GM12878 (cell line): ENCODE measurements at regions not wholly inside any gene's neighbourhood (a gene's known extent, or its start where the extent isn't known, plus 50 kb on each side); places are given as distances from the start of the nearest gene placed in this dataset.

Experiments
- CTCF ChIP-seq, 3 experiments: IDR thresholded peaks in 2 of 3; conservative IDR thresholded peaks in 1 of 3; 2 replicates each; pipeline ENCODE4 v1.5.1; 2011; ENCODE audit warnings: low read depth in 3 of 3, low read length in 3 of 3, mild to moderate bottlenecking in 3 of 3, control low read depth in 2 of 3, moderate library complexity in 2 of 3, inconsistent platforms in 1 of 3, mixed read lengths in 1 of 3; ENCODE audit not compliant: control insufficient read depth in 2 of 3, insufficient read depth in 1 of 3; ENCODE audit errors: extremely low read depth in 1 of 3
- EP300 ChIP-seq, 2 experiments: fragments of 150-350 bp in 1 of 2; IDR thresholded peaks; 2 replicates each; pipeline ENCODE4 v1.6.1; 2011 to 2012; ENCODE audit warnings: low read depth in 2 of 2, low read length in 2 of 2, borderline replicate concordance in 1 of 2, improper control_type of control experiment in 1 of 2, inconsistent platforms in 1 of 2; ENCODE audit not compliant: control insufficient read depth in 1 of 2
- HDAC6 ChIP-seq: fragments of 200-600 bp; sonication (generic); IDR thresholded peaks from one replicate; pipeline ENCODE4 v1.8.0; 2017; ENCODE audit warnings: antibody characterized with exemption; ENCODE audit not compliant: unreplicated experiment
- KDM1A ChIP-seq: fragments of 200-600 bp; sonication (generic); IDR thresholded peaks from 2 replicates; pipeline ENCODE4 v1.6.1; 2016; ENCODE audit warnings: borderline replicate concordance
- MAX ChIP-seq: IDR thresholded peaks from 2 replicates; pipeline ENCODE4 v1.6.1; 2012; ENCODE audit warnings: low read depth, low read length, improper control_type of control experiment
- NFIC ChIP-seq: IDR thresholded peaks from 2 replicates; pipeline ENCODE4 v1.6.1; 2012; ENCODE audit warnings: low read depth, mild to moderate bottlenecking, inconsistent platforms, low read length, moderate library complexity
- PAX5 ChIP-seq: IDR thresholded peaks from 2 replicates; pipeline ENCODE4 v1.6.1; 2011; ENCODE audit warnings: low read depth, low read length, borderline replicate concordance
- SPI1 ChIP-seq: IDR thresholded peaks from 2 replicates; pipeline ENCODE4 v1.6.1; 2011; ENCODE audit warnings: low read depth, mild to moderate bottlenecking, low read length, moderate library complexity, borderline replicate concordance; ENCODE audit not compliant: insufficient read depth
- ZNF274 ChIP-seq: IDR thresholded peaks from one replicate; pipeline ENCODE4 v1.8.0; 2011; ENCODE audit not compliant: insufficient read length, insufficient read depth

DNA sequence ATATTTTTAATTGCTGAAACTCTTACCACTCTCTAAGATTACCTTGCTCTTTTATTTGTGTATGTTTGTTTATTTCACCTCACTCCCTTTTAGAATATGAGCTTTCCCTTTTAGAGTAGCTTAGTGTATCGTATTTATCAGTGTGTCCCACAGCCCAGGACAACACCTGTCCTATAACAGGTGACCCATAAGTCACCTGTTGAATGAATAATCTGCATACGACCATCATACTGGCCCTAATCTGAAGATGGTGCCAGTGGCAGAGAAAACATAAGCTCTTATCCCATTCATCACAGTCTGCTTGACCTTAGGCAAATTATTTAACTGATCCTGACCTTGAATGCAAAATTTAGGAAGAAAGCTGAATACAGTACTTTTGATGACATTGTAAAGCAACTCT lies 254.6 kb upstream of the NR2F2 start:
- TF ChIP-seq ZNF274 (no peak), SPI1 (no peak), CTCF (IDR thresholded peaks at IDR 0.05 in 2 of 3, conservative IDR thresholded peaks at IDR 0.05 in 1 of 3; ENCODE audit: control insufficient read depth in 2 of 3, extremely low read depth in 1 of 3, insufficient read depth in 1 of 3, low read depth in 3 of 3, low read length in 3 of 3) (no peak), PAX5 (no peak), EP300 (IDR thresholded peaks at IDR 0.05; ENCODE audit: borderline replicate concordance in 1 of 2, control insufficient read depth in 1 of 2, low read depth in 2 of 2, low read length in 2 of 2) (no peak), MAX (no peak), KDM1A (no peak), HDAC6 (no peak), NFIC (no peak)
